ENCODE measurements at regions not wholly inside any gene's neighbourhood (a gene's known extent, or its start where the extent isn't known, plus 50 kb on each side); places are given as distances from the start of the nearest gene placed in this dataset.

DNA sequence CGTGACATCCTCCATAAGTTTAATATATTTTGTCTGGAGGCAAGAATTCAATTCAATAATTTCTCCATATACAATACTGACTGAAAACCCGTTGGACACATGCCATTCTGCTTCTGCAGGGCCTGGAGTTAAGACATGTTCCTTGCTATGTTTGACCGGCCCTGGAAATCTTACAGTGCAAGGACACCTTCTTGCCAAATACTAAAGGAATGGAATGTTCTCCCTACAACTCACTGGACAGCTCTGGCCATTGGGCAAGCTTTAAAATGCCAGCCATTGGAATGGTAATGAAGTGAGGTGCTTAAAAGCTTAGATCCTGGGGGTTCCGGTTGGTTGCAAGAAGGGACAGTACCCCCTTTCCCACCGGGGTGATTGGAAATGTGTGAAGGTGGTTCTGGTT, 329.8 kb upstream of the PROK2 start (continued):
- TF ChIP-seq ELK1 (IDR thresholded peaks at IDR 0.05; ENCODE audit: low read depth, low read length), result no peak
- no peak for TF ChIP-seq RCOR1 (IDR thresholded peaks at IDR 0.05; ENCODE audit: low read depth, low read length)
- no peak for TF ChIP-seq JUN (IDR thresholded peaks at IDR 0.05)

GRCh38 chr3:72113964-72114363, 329.0 kb upstream of the PROK2 start:
- no peak overlapping the region for H3K4me2 ChIP-seq
- no peak for TF ChIP-seq ZNF302 (CRISPR knock-in tag; IDR thresholded peaks at IDR 0.05)
- TF ChIP-seq POLR2A (IDR thresholded peaks at IDR 0.05; ENCODE audit: low read length), result no peak
- no peak for TF ChIP-seq REST (IDR thresholded peaks at IDR 0.05)
- TF ChIP-seq RAD21 (conservative IDR thresholded peaks at IDR 0.05 in 1 of 2, IDR thresholded peaks at IDR 0.05 in 1 of 2), result no peak
- no peak for TF ChIP-seq ZSCAN20 (CRISPR knock-in tag; IDR thresholded peaks at IDR 0.05)
- no peak for TF ChIP-seq KDM1A (IDR thresholded peaks at IDR 0.05; ENCODE audit: low read depth)
- TF ChIP-seq FOSB (CRISPR knock-in tag; IDR thresholded peaks at IDR 0.05), result no peak
- TF ChIP-seq HOXB5 (CRISPR knock-in tag; IDR thresholded peaks at IDR 0.05), result no peak
- no peak for TF ChIP-seq BHLHE40 (IDR thresholded peaks at IDR 0.05; ENCODE audit: low read depth, low read length)
- no peak for TF ChIP-seq ELK1 (IDR thresholded peaks at IDR 0.05; ENCODE audit: low read depth, low read length)
- no peak for TF ChIP-seq POLR2AphosphoS2 (conservative IDR thresholded peaks at IDR 0.05; ENCODE audit: low read length)
- no peak for TF ChIP-seq RARB (CRISPR knock-in tag; IDR thresholded peaks at IDR 0.05)
- no peak for TF ChIP-seq HES2 (IDR thresholded peaks at IDR 0.05)
- TF ChIP-seq HDAC2 (IDR thresholded peaks at IDR 0.05), result no peak
- no peak for TF ChIP-seq CHD4 (IDR thresholded peaks at IDR 0.05; ENCODE audit: borderline replicate concordance)
- no peak for TF ChIP-seq EHMT2 (IDR thresholded peaks at IDR 0.05; ENCODE audit: low read depth)
- TF ChIP-seq FOXS1 (CRISPR knock-in tag; IDR thresholded peaks at IDR 0.05), result no peak
- TF ChIP-seq NPAS2 (CRISPR knock-in tag; IDR thresholded peaks at IDR 0.05; ENCODE audit: borderline replicate concordance), result no peak
- H3K9me3 ChIP-seq, result no peaks in the 10 kb centered on the region
- ChIA-PET CTCF (no interaction called here), POLR2A (no interaction called here)
- ATAC-seq (no peak), FAIRE-seq (no peak), DNase-seq (ENCODE audit: low read depth in 1 of 2, low spot score in 1 of 2) (no peak)
- 62% methylated on average over 3 of the region's 3 CpGs for WGBS (ENCODE audit: missing lambda C conversion rate)
- no peak overlapping the region for H3K4me3 ChIP-seq
- H3K4me1 ChIP-seq, result no peaks in the 10 kb centered on the region
- H3K27ac ChIP-seq, result no peak overlapping the region

DNA sequence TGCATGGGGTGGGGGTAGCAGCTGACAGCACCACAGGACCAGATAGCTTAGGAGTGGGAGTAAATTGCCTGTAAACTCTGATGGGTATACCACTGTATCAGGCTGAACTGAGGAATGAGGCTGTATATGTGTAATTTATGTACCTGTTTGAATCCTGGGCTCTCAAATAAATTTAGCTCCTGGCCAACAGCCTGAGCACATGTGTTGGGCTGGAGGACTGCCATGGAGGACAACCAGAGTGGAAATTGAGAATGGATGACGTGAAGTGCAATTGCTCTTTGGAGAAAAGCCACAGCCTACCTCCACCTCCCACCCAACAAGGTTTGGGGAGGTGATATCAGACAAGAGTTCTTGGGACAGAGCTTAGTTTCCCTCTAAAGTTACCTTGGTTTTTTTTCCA, 328.6 kb upstream of the PROK2 start:
- ATAC-seq (no peak), DNase-seq (ENCODE audit: low read depth in 1 of 2, low spot score in 1 of 2) (no peak), FAIRE-seq (no peak)
- no peak overlapping the region for H3K4me2 ChIP-seq
- no peaks in the 10 kb centered on the region for H3K9me3 ChIP-seq
- ChIA-PET CTCF (no interaction called here), POLR2A (no interaction called here)
- 11% methylated on average over 1 of the region's 1 CpG for WGBS (ENCODE audit: missing lambda C conversion rate)
- no peaks in the 10 kb centered on the region for H3K4me1 ChIP-seq
- H3K4me3 ChIP-seq, result no peak overlapping the region
- no peak overlapping the region for H3K27ac ChIP-seq
- no peak for TF ChIP-seq HEYL (CRISPR knock-in tag; IDR thresholded peaks at IDR 0.05)
- no peak for TF ChIP-seq EP300 (IDR thresholded peaks at IDR 0.05)
- no peak for TF ChIP-seq NR3C1 (IDR thresholded peaks at IDR 0.05)
- TF ChIP-seq BHLHE40 (IDR thresholded peaks at IDR 0.05; ENCODE audit: low read depth, low read length), result no peak
- no peak for TF ChIP-seq HOXB13 (CRISPR knock-in tag; IDR thresholded peaks at IDR 0.05; ENCODE audit: low read depth)
- TF ChIP-seq POLR2AphosphoS2 (conservative IDR thresholded peaks at IDR 0.05; ENCODE audit: low read length), result no peak
- no peak for TF ChIP-seq BCL3 (IDR thresholded peaks at IDR 0.05)
- no peak for TF ChIP-seq ZC3H11A (IDR thresholded peaks at IDR 0.05)
- TF ChIP-seq REST (IDR thresholded peaks at IDR 0.05), result no peak
